GM19463 (cell line): ENCODE measurements at regions not wholly inside any gene's neighbourhood (a gene's known extent, or its start where the extent isn't known, plus 50 kb on each side); places are given as distances from the start of the nearest gene placed in this dataset.

ENCODE experiments used
- ATAC-seq: cut with Tn5 transposase; IDR thresholded peaks from one replicate; pipeline ENCODE4 v1.9.1; 2021; ENCODE audit warnings: mild to moderate bottlenecking, moderate library complexity; ENCODE audit not compliant: unreplicated experiment

DNA sequence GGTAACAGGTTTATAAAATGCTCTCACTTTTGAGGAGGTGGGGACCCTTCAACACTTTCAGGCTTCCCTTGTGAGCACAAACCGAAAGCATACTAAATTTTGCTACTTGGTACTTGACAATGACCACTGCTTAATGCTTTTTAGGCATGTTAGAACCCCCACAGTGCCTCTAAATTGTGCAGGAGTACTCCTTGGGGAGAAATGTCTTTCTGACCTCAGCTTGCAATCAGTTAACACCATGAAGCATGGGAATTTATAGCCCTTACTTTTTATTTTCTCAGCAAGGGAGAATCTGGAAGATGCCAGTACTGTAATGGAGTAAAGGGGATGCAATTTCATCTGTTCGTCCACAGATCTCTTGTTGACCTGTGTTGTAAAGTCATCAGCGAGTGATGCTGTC, 308.9 kb upstream of the TBC1D5 start:
- no peak for ATAC-seq

- ATAC-seq, result no peak
Observed at GRCh38 chr3:18049096-18049495, 306.7 kb upstream of the TBC1D5 start.

DNA sequence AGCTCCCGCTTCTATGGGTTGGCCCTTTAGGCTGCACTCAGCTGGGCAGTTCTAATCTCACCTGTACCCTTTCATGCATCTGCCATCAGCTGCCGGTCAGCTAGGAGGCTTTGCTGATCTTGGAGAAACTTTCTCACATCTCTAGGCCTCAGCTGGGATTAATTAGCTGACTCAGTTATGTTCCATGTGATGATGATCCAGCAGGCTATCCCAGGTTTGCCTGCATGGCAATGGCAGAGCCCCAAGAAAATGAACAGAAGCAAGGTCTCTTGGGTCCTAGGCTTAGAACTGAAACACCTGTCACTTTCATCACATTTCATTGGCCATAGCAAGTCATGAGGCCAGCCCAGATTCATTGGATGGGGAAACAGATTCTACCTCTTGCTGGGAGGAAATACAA, 304.6 kb upstream of the TBC1D5 start:
- no peak for ATAC-seq

DNA sequence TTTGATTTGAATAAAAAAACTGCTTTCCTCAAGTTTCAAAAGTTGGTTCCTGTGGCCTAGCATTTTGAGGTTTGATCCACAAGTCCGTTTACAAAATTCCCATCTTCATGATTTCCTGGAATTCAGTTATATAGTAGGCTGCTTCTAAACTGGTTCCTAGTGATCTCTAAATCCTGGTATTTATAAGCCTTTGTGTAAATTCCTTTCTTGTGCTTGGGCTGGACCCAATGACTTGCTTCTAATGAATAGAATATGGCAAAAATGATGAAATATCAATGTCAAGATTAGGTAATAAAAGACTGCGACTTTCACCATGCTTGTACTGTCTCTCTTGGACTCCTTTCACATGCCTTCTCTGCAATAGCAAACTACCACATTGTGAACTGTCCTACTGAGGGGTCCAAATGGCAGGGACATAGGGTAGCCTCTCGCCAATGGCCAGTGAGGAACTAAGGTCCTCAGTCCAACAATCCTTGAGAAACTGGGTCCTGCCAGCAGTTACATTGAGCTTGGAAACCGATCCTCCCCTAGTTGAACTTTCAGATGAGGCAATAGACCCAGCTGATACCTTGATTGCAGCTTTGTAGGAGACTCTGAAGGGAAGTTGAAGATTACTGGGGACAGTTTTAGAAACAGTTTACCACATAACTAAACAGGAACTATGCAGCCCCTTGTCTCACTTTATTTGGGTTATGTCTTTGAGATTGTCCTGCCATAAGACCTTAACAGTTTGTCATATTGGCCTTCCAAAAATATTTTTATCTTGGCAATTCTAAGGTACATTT, 303.9 kb upstream of the TBC1D5 start:
- ATAC-seq, result no peak

DNA sequence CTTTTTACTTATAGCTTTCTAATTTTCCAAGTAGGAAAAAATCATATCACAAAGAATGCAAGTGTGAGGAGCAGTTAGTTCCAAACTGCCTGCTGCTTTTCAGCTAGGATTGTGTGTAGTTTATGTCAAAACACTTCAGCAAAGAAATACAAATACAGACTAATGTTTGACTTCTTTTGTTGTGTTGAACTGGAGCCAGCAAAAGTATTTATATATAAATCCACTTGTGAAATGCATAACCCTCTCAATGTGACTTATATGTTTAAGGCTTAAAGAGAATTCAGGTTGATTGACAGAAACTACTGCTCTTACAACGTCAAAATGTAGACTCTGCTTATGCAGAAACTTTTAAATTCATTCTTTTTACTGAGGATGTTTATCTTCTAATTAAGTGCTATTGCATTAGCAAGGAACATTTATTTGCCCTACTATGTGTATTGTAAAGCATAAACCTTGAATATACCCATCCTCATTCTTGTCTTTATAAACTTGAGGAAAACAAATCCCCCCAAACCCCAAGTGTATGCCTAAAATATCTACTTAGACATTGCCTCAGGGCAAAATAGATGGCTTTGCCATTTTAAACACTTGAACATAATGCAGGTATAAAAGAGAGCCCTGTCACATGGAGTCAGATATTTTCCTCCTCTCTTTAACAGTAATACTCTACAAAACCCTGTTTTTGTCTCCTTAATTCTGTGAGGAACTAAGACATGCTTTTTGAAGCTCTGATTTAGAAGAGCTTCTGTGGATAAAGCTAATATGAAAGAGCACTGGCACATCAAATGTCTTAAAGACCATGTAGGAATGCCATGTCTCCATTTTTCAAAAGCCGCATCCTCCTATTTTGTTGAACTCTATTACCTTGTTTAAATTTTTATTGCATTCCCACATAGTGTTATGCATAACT, 302.8 kb upstream of the TBC1D5 start:
- ATAC-seq, result no peak

GRCh38 chr3:18044191-18044590, 301.8 kb upstream of the TBC1D5 start:
- no peak for ATAC-seq

GRCh38 chr3:18036450-18036815, 294.0 kb upstream of the TBC1D5 start:
- no peak for ATAC-seq

DNA sequence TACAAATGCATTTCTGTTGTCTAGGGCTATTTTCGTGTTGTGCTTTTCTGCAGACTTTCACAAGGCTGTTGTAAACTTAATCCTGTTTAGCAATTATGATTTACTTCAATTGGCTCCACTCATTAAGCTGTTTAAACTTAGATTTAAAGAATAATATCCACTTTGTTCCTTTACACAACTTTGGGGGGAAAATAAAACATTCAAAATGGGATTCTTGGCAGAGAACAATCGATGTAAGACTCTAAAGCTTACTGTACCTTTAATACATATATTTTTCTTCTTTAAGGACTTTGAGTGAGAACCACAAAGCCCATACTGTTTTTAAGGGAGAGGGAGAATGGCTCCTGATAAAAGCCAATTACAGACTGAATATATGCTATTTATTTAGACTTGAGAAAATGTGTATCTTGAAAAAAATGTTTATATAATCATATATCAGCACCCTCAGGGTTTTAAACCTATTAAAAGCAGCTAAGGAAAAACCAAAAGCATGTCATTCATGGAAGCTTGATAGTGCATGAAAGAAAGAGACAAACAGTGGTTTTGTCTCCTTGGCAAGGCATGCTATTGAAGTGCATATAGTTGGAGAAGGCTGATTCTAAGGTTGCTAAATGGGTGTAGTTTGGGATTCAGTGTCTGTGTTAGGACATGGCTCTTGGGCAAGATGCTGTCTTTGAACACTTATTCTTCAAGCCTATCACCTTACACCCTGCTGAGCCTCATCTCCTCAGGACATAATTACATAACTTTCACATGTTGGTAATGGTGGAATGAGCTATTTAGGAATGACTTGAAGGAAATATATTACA, 293.4 kb upstream of the TBC1D5 start:
- no peak for ATAC-seq

- no peak for ATAC-seq
Observed at GRCh38 chr3:18033581-18034108, 291.2 kb upstream of the TBC1D5 start.

GRCh38 chr3:18030371-18030870, 288.0 kb upstream of the TBC1D5 start:
- ATAC-seq, result no peak

GRCh38 chr3:18027161-18027939, 284.9 kb upstream of the TBC1D5 start:
- ATAC-seq, result no peak

DNA sequence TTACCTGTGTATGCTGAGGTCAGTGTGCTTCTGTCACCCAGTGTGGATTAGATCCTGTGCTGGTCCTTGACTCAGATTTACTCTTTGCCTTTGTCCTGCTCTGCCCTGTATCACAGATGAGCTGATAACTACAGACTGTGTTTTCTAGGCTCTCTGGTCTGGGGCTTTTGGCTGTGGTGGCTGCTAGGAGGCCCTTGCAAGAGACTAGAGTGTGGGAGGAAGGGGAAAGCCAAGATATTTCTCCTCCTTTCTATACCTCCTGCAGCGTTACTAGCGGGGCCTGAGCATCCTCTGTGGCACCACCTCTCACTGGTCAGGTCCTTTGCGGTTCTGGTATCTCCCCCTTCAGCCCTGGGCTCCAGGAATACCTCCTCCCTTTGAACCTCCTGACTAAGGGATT, 282.3 kb upstream of the TBC1D5 start:
- no peak for ATAC-seq

GRCh38 chr3:18019161-18019495, 276.7 kb upstream of the TBC1D5 start:
- no peak for ATAC-seq

DNA sequence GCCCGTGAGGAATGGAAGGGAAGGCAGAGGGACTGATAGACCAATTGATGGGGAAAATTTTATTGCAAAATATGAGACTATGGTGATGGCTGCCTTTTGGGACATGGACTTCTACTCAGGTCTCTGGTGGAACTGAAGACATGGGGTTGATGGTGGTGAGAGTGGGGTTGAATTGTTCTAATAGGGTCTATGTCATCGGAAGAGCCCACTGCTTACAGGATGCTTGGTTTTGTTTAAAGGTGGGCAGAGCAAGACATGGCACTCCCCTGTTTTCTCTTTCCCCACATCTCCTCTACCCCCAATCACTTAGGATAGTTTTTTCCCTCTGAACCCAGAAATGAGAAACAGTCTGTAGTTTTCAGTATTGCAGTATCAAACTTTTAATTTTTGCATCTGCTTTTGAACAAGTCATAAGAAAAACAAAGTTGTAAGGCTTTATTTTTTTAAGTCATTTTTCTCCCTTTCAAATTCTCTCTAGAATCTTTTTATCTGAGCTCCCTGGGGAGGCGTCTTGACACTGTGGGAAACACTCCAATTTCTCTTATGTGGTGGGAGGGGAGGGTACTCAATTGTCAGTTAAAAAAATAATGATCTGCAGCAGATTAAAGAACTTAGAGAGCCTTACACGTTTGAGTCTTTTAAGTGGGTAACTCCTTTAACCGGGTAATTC, 276.2 kb upstream of the TBC1D5 start:
- no peak for ATAC-seq

GRCh38 chr3:18016366-18016765, 273.9 kb upstream of the TBC1D5 start:
- ATAC-seq, result no peak

DNA sequence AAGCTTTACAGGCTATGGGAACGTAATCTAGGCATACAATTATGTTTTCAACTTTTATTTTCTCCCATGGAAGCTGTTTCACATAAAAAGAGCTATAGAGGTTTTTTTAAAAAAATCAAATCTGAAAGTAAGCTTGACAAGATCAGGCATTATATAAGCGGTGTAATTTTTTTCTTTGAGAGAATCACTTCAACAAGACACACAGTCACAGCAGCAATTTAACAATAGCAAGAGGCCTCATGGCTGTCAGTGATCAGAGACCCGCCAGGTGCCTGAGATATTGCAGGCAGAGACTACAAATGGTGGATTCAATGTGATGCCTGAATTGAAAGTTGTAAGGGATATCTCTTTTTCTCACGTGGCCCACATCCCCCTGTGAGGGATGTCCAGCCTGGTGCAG, 270.5 kb upstream of the TBC1D5 start:
- no peak for ATAC-seq

DNA sequence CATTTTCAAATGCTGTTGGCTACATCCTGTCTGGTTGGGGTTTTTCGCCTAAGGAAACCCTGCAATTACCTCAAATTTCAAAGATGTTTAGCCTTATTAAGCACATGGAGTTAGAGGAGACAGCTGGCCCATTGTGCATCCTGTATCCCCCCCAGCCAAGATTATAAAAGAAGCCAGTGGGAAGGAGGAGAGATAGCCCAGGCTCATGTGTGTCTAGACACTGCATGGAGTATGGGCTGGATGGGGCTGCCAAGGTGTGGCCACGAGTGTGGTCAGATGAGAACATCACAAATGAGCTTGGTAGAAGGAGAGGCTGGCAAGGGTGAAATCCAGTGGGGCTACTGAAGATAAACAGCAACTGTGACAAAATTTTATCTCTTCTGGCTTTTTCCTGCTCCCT, 270.0 kb upstream of the TBC1D5 start:
- no peak for ATAC-seq

DNA sequence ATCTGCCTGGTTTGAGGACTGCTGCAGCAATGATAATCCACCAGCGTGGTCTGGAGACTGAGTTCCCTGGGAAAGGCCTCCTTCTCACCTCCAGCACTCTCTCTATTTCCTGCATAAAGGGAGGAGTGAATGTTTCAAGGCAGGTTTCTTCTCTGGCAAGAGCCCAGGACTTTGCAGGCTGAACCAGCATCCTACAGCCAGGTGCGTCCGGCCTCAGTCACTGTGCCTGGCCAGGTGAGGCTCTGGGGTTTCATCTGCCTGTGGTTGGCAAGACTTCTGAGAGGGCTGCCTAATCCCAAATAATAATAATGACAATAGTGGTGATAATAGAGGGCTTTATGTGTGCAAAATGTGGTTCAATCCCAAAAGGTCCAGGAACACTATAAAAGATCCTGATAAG, 269.0 kb upstream of the TBC1D5 start:
- no peak for ATAC-seq

DNA sequence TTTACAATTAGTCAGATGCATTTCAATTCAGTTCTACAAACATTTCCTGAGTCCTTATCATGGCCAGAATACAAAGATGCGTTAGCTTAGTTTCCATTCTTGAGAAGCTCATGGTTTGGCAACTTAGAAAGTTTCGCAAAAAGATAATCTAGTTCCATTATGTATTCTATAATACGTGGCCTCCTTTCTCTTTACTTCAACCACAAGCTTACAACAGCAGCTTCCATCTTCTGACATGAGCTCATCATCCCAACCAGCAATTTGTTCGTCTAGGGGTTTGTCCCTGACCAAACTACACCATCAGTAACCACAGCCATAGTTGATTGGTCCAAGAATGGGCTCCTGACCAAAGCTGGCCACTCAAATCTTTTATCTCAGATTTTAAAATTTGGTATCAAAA, 267.6 kb upstream of the TBC1D5 start:
- no peak for ATAC-seq
